ENCODE measurements at regions not wholly inside any gene's neighbourhood (a gene's known extent, or its start where the extent isn't known, plus 50 kb on each side); places are given as distances from the start of the nearest gene placed in this dataset.

- no peak for TF ChIP-seq CTCF (IDR thresholded peaks at IDR 0.05)
- no peak for TF ChIP-seq POLR2A (IDR thresholded peaks at IDR 0.05)
Observed at GRCh38 chr5:104909803-104910202, 1347.2 kb upstream of the NUDT12 start.
